Kidney tubule cell (primary cell): ENCODE measurements at regions not wholly inside any gene's neighbourhood (a gene's known extent, or its start where the extent isn't known, plus 50 kb on each side); places are given as distances from the start of the nearest gene placed in this dataset.
"Not testable (repeated sequence)": the region's sequence is repeated elsewhere in the genome, so short reads cannot be mapped to it uniquely, and the experiment has no call there.

Source experiments
- DNase-seq: peaks from one replicate; pipeline ENCODE4 v3.0.0-alpha.2; 2018; ENCODE audit warnings: low spot score

GRCh38 chr6:19976411-19977129, 139.4 kb downstream of the ID4 start:
- no peak for DNase-seq

- no peak for DNase-seq
Measured at GRCh38 chr6:19979059-19979458, 141.9 kb downstream of the ID4 start.

DNA sequence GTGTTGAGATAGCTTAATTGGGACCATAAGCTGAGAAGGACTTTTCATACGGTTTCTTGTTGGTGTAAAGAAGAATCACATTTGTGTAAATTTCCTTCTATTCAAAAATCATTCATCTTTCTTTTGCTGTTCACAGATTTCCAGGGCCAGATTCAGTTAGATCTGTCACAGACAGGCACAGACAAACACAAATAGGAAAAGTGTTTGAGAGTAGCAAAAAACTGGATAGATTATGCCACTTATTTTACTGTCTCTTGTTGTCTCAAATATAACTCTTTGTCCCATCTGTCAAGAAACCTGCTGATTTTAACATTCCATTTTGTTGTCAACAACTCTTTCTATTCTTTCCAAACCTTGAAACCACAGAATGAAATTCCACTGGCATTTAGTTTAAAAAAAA, 142.8 kb downstream of the ID4 start:
- no peak for DNase-seq

- DNase-seq: no peak
Measured at GRCh38 chr6:19983374-19983773, 146.2 kb downstream of the ID4 start.

- DNase-seq: no peak
Measured at GRCh38 chr6:19986691-19987438, 149.7 kb downstream of the ID4 start.

- peak; percentile 5 for DNase-seq
Measured at GRCh38 chr6:19988555-19988954, 151.4 kb downstream of the ID4 start.

DNA sequence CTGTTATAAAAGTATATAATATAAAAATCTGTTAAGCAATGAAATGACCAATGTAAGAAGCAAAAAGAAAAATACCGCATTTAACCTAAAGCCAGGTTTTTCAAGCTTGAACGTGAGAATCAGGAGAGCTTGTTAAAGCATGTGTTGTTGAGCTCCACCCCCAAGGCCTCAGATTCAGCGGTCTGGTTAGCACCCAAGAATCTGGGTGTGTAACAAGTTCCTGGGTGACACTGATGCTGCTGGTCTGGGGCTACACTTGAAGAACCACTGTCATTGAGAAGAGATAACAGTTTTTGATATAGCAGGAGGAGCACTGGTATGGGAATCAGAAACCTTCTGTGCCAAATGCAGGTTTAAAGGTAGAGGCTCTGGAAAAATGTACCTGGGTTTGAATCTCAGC, 154.0 kb downstream of the ID4 start:
- DNase-seq: no peak

DNA sequence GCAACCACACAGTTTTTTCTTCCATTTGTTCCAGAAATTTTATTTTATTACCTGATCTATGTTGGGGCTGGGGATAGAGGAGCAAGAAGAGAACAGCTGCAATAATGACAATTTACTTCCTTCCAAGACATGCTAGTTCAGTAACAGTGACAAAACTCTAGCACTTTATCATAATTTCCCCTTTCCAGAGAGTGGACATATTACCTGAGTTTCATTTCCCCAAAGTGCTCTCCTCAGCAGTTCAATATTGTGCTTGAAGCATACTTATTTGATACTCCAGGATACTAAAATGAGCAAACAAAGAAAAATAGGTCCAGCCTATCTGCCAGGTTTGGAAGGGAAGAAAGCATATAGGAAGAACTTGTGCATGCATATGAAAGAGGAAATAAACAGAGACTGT, 157.7 kb downstream of the ID4 start:
- no peak for DNase-seq

DNA sequence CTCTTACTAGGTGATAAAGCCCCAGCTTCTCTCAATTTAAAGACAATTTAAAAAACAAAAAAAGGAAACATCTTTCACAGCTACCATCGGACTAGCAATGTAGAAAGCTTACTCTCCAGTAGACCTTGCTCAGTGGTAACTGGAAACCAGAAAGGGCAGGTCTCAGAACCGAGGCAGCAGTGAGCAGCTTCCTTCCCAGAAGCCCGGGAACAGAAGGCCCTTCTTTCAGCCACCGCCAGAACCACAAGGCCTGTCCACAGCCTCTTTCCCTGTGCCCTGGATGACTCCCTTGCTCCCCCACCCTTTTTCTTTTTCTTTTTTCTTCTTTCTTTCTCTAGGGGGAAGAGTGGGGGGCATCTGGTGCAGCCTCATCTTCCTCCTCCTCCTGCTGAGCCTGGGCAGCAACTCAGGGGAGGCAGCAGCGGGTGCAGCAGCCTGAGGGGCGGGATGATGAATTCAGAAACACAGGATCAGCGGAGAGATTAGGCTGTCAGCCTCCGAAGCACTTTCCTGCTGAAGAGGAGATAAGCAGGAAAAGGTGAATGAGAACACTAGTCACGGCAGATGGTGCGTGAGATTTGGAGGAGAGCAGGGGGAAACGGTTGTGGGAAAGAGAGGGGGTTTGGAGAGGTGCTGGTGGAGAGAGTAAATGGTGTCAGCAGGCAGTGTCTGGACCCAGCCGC, 158.5 kb downstream of the ID4 start:
- no peak for DNase-seq

GRCh38 chr6:19997104-19997503, 159.9 kb downstream of the ID4 start:
- DNase-seq: no peak

GRCh38 chr6:19998541-19998940, 161.4 kb downstream of the ID4 start:
- DNase-seq: no peak

- peak; percentile 76 for DNase-seq
Measured at GRCh38 chr6:19999319-20000191, 162.4 kb downstream of the ID4 start.

DNA sequence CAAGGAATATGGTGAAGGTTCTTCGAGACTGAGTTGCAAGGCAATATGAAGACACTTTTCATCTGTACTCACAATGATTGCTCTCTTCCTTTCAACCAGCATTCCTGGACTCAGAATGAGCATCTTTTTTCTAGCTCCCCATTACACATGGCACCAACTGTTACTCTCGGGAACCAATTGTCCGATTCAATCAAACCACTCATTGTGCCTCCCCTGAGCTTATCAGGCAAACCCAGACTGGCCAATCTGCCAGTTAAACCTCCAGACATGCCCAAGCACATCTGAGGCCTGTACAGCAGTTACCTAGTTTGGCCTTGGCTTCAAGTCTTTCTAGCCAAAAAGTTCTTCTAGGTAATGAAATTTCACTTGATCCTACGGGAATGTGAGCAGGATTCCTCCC, 164.1 kb downstream of the ID4 start:
- DNase-seq: no peak

- no peak for DNase-seq
Measured at GRCh38 chr6:20006037-20006436, 168.9 kb downstream of the ID4 start.

- no peak for DNase-seq
Measured at GRCh38 chr6:20008131-20008530, 171.0 kb downstream of the ID4 start.

GRCh38 chr6:20013066-20013861, 176.1 kb downstream of the ID4 start:
- no peak for DNase-seq

DNA sequence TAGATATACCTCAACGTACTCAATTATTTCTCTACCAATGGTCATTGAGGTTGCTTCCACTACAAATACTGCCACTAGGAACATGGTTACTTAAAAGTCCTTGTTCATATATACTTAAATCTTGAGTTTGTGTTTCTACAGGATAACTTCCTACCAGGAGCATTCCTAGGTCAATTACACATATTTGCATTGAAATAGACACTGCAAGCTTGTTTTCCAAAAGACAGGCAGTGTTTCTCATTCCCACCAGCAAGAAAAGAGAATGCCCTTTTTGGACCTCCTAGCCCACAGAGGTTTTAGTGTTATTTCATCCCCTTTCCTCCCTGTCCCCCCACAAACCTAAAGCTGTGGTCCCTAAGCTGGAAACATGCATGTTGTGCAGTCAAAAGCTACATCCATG, 177.3 kb downstream of the ID4 start:
- DNase-seq: no peak

- no peak for DNase-seq
Measured at GRCh38 chr6:20020526-20020925, 183.4 kb downstream of the ID4 start.

- DNase-seq: no peak
Measured at GRCh38 chr6:20021795-20022194, 184.6 kb downstream of the ID4 start.

GRCh38 chr6:20023549-20024315, 186.6 kb downstream of the ID4 start:
- DNase-seq: not testable (repeated sequence)

DNA sequence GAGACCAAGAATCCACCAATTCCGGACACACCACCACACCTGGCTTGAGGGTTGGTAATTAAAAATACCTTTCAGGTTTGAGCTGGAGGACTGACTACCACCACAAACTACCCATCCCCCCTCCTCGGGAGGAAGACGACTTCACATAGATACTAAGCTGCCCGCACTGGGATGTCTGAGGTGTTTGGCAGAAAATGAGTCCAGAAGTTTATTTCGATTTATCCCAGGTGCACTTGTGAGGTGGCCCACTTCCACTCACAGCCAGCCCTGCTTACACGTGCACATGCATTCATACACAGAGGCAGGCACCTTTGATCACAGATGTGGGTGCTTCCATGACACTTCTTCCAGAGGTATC, 187.1 kb downstream of the ID4 start:
- no peak for DNase-seq
